Ishikawa (cell line): ENCODE measurements at regions not wholly inside any gene's neighbourhood (a gene's known extent, or its start where the extent isn't known, plus 50 kb on each side); places are given as distances from the start of the nearest gene placed in this dataset.

ENCODE experiments used
- CEBPB ChIP-seq: IDR thresholded peaks from 2 replicates; pipeline ENCODE4 v1.6.1; 2012
- CREB1 ChIP-seq: IDR thresholded peaks from 2 replicates; pipeline ENCODE4 v1.6.1; 2012; ENCODE audit warnings: low read depth
- EGR1 ChIP-seq: IDR thresholded peaks from 2 replicates; pipeline ENCODE4 v1.6.1; 2012
- EP300 ChIP-seq: IDR thresholded peaks from 2 replicates; pipeline ENCODE4 v1.6.1; 2012; ENCODE audit warnings: borderline replicate concordance
- FOXM1 ChIP-seq: IDR thresholded peaks from 2 replicates; pipeline ENCODE4 v1.6.1; 2012; ENCODE audit warnings: low read depth, borderline replicate concordance
- NFIC ChIP-seq: IDR thresholded peaks from 2 replicates; pipeline ENCODE4 v1.6.1; 2012
- RAD21 ChIP-seq: IDR thresholded peaks from 2 replicates; pipeline ENCODE4 v1.6.1; 2012; ENCODE audit warnings: low read depth
- REST ChIP-seq: IDR thresholded peaks from 2 replicates; pipeline ENCODE4 v1.6.1; 2012; ENCODE audit warnings: low read depth, mild to moderate bottlenecking
- TAF1 ChIP-seq: IDR thresholded peaks from 2 replicates; pipeline ENCODE4 v1.6.1; 2012; ENCODE audit warnings: low read depth, mild to moderate bottlenecking
- TCF12 ChIP-seq: IDR thresholded peaks from 2 replicates; pipeline ENCODE4 v1.6.1; 2012; ENCODE audit warnings: low read depth
- TEAD4 ChIP-seq: IDR thresholded peaks from 2 replicates; pipeline ENCODE4 v1.6.1; 2012
- YY1 ChIP-seq: IDR thresholded peaks from 2 replicates; pipeline ENCODE4 v1.6.1; 2012; ENCODE audit warnings: low read depth
- ZBTB7A ChIP-seq: IDR thresholded peaks from 2 replicates; pipeline ENCODE4 v1.6.1; 2012; ENCODE audit warnings: low read depth
- TF ChIP-seq, protein P1 (sequence below): IDR thresholded peaks from 2 replicates; pipeline ENCODE4 v1.6.1; 2012
- TF ChIP-seq, protein P2 (sequence below): IDR thresholded peaks from 2 replicates; pipeline ENCODE4 v1.6.1; 2012

DNA sequence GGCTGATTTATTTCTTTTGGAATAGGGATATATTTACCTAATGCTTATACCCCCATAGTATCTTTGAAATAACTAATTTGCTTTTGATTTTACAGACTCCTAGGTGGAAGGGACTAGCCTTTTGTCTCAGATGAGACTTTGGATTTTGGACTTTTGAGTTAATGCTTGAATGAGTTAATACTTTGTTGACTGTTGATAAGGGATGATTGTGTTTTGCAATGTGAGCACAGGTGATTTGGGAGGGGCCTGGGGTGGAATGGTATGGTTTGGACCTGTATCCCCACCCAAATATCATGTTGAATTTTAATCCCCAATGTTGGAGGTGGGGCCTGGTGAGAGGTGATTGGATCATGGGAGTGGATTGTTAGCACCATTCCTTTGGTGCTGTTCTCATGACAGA is 117.4 kb upstream of the ZC4H2 start:
- no peak for TF ChIP-seq FOXM1
- no peak for TF ChIP-seq TAF1
- TF ChIP-seq REST = no peak
- TF ChIP-seq TEAD4 = no peak
- TF ChIP-seq ZBTB7A = no peak
- TF ChIP-seq YY1 = no peak
- TF ChIP-seq, protein P1, sequence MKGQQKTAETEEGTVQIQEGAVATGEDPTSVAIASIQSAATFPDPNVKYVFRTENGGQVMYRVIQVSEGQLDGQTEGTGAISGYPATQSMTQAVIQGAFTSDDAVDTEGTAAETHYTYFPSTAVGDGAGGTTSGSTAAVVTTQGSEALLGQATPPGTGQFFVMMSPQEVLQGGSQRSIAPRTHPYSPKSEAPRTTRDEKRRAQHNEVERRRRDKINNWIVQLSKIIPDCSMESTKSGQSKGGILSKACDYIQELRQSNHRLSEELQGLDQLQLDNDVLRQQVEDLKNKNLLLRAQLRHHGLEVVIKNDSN = no peak
- no peak for TF ChIP-seq EGR1
- TF ChIP-seq EP300 = no peak
- no peak for TF ChIP-seq CEBPB
- no peak for TF ChIP-seq NFIC
- TF ChIP-seq RAD21 = no peak
- TF ChIP-seq TCF12 = no peak
- TF ChIP-seq CREB1 = no peak
- TF ChIP-seq, protein P2, sequence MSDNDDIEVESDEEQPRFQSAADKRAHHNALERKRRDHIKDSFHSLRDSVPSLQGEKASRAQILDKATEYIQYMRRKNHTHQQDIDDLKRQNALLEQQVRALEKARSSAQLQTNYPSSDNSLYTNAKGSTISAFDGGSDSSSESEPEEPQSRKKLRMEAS = no peak

DNA sequence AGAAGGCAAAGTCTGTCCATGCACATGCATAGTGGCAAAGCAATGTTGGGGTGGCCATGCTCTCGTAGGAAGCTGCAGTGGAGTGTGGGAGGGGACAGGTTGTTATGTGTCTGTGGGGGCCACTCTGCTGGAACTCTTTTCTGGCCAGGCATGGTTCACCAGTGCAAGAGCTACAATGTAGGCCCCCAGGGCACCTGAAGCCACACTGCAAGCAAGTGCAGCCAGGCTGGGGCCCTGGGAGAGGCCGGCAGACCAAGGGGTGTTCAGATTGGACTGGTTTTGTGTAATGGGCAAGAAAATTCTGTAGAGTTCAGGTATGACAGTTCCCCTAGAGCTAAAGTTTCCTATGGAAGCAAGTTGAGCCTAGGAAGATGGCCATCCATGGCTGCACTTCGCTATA is 97.0 kb upstream of the ZC4H2 start:
- TF ChIP-seq, protein P2 = no peak
- no peak for TF ChIP-seq NFIC
- no peak for TF ChIP-seq TAF1
- TF ChIP-seq EP300 = no peak
- no peak for TF ChIP-seq CEBPB
- no peak for TF ChIP-seq RAD21
- TF ChIP-seq TCF12 = no peak
- no peak for TF ChIP-seq REST
- no peak for TF ChIP-seq ZBTB7A
- TF ChIP-seq CREB1 = no peak
- no peak for TF ChIP-seq FOXM1
- no peak for TF ChIP-seq EGR1
- no peak for TF ChIP-seq TEAD4
- TF ChIP-seq, protein P1 = no peak
- TF ChIP-seq YY1 = no peak

- TF ChIP-seq, protein P2 = no peak
- TF ChIP-seq FOXM1 = no peak
- no peak for TF ChIP-seq YY1
- TF ChIP-seq CEBPB = no peak
- TF ChIP-seq TEAD4 = no peak
- TF ChIP-seq EP300 = no peak
- TF ChIP-seq TAF1 = no peak
- TF ChIP-seq RAD21 = no peak
- no peak for TF ChIP-seq ZBTB7A
- TF ChIP-seq, protein P1 = no peak
- no peak for TF ChIP-seq TCF12
- no peak for TF ChIP-seq NFIC
- no peak for TF ChIP-seq CREB1
- TF ChIP-seq REST = no peak
These were observed 96.3 kb upstream of the ZC4H2 start for GRCh38 chrX:65072590-65072989.

DNA sequence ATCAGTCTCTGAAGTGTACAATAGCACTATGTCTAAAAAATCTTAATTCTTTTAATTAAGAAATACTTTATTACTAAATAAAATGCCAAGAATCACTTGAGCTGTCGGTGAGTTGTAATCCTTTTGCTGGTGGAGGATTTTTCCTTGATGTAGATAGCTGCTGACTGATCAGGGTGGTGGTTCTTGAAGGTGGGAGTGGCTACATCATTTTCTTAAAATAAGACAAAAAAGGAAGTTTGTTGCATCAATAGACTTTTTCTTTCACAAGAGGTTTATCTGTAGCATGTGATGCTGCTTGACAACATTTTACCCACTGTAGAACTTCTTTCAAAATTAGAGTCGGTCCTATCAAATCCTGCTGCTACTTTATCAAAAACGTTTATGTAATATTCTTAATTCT is 68.8 kb upstream of the ZC4H2 start:
- TF ChIP-seq EP300 (no peak), FOXM1 (no peak), CREB1 (no peak), NFIC (no peak), RAD21 (no peak), TEAD4 (no peak), ZBTB7A (no peak), EGR1 (no peak), REST (no peak), TAF1 (no peak), CEBPB (no peak), TCF12 (no peak), YY1 (no peak)
- TF ChIP-seq, protein P1 = no peak
- TF ChIP-seq, protein P2 = no peak
